NB4 (cell line): ENCODE measurements at regions not wholly inside any gene's neighbourhood (a gene's known extent, or its start where the extent isn't known, plus 50 kb on each side); places are given as distances from the start of the nearest gene placed in this dataset.
A peak's percentile ranks its signal among the peaks of the same experiment; 100 is the strongest.

Experiments
- DNase-seq: peaks from one replicate; pipeline ENCODE4 v3.0.0; 2010; ENCODE audit warnings: low read depth
- H3K4me3 ChIP-seq: one replicate; pipeline ENCODE4 v1.5.1; 2011; ENCODE audit warnings: mild to moderate bottlenecking, low read depth, low read length, moderate library complexity
- MYC ChIP-seq: IDR thresholded peaks from 2 replicates; pipeline ENCODE4 v1.6.1; 2011; ENCODE audit warnings: low read depth, low read length
- POLR2A ChIP-seq: IDR thresholded peaks from 2 replicates; pipeline ENCODE4 v1.6.1; 2011; ENCODE audit warnings: mild to moderate bottlenecking; ENCODE audit not compliant: insufficient read length; ENCODE audit errors: extremely low read depth
- TF ChIP-seq, protein P1 (sequence below): IDR thresholded peaks from one replicate; pipeline ENCODE4 v1.5.1; 2012; ENCODE audit warnings: low read depth, low read length
- TF ChIP-seq, protein P2 (sequence below): IDR thresholded peaks from 2 replicates; pipeline ENCODE4 v1.6.1; 2011; ENCODE audit warnings: low read depth, low read length

DNA sequence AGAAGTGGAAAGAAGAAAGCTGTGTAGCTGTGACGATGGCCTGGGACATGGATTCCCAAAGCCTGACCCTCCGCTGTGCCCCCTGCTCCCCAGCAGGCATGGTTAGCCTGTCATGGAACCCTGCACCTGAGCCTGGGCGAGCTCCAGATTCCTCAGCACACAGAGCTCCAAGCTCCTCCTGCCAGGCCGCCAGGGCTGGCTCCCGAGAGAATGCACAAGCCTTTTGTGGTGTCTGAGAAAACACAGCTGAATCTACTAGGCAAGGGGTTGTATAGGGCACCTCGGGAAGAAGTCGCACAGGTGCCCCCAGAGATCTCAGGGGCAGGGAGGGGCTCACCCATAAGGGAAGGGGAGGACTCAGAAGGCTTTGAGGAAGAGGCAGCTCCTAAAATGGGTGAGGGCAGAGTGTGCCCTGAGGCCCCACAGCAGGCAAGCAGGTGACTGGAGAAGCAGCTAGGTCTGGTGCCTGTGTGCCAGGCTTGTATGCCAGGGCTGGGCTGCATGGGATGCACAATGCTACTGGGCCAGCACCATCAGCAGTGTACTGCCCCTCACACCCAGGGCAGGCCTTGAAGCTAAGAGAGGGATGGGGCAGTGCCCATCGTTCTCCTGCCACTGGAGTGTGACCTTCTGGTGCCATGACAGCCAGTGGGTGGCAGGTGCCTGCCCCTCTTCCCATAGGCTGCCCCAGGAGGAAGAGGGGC, 64.3 kb upstream of the CD93 start:
- no peak for DNase-seq
- TF ChIP-seq, protein P1, sequence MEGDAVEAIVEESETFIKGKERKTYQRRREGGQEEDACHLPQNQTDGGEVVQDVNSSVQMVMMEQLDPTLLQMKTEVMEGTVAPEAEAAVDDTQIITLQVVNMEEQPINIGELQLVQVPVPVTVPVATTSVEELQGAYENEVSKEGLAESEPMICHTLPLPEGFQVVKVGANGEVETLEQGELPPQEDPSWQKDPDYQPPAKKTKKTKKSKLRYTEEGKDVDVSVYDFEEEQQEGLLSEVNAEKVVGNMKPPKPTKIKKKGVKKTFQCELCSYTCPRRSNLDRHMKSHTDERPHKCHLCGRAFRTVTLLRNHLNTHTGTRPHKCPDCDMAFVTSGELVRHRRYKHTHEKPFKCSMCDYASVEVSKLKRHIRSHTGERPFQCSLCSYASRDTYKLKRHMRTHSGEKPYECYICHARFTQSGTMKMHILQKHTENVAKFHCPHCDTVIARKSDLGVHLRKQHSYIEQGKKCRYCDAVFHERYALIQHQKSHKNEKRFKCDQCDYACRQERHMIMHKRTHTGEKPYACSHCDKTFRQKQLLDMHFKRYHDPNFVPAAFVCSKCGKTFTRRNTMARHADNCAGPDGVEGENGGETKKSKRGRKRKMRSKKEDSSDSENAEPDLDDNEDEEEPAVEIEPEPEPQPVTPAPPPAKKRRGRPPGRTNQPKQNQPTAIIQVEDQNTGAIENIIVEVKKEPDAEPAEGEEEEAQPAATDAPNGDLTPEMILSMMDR: no peak
- TF ChIP-seq, protein P2, sequence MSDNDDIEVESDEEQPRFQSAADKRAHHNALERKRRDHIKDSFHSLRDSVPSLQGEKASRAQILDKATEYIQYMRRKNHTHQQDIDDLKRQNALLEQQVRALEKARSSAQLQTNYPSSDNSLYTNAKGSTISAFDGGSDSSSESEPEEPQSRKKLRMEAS: no peak
- TF ChIP-seq POLR2A: no peak
- TF ChIP-seq MYC: no peak
- H3K4me3 ChIP-seq: no peak overlapping the region

DNA sequence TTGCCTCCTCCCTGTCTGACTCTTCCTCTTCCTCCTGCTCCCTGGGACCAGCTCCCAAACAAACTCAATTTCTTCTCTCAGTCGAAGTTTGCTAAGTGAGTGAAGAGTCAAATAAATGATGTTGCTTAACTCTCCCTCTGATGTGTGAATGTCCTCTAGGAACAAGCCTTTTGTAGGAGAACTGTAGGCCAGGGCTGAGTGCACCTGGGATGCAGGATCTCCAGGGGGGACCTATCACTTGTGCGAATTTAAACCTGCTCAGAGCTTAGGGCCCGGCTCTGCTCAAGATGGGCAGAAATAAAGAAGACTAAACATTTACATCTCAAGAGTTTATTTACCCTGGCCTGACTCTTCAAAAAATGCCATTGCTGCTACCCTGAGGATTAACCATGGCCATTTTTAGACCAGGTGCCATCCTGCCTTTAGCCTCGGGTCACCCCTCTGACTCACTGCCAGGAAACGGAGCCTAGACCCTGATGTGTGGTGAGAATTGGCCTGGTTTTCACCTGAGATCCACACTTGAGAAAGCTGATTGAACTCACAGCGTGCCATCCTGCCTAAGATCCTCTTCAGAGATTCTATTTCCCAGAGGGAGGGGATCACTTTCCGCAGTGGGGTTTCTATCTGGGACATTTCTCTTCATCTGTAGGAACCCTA, 63.6 kb upstream of the CD93 start:
- H3K4me3 ChIP-seq: no peak overlapping the region
- DNase-seq: no peak
- no peak for TF ChIP-seq POLR2A
- TF ChIP-seq, protein P2: no peak
- no peak for TF ChIP-seq MYC
- TF ChIP-seq, protein P1: no peak

DNA sequence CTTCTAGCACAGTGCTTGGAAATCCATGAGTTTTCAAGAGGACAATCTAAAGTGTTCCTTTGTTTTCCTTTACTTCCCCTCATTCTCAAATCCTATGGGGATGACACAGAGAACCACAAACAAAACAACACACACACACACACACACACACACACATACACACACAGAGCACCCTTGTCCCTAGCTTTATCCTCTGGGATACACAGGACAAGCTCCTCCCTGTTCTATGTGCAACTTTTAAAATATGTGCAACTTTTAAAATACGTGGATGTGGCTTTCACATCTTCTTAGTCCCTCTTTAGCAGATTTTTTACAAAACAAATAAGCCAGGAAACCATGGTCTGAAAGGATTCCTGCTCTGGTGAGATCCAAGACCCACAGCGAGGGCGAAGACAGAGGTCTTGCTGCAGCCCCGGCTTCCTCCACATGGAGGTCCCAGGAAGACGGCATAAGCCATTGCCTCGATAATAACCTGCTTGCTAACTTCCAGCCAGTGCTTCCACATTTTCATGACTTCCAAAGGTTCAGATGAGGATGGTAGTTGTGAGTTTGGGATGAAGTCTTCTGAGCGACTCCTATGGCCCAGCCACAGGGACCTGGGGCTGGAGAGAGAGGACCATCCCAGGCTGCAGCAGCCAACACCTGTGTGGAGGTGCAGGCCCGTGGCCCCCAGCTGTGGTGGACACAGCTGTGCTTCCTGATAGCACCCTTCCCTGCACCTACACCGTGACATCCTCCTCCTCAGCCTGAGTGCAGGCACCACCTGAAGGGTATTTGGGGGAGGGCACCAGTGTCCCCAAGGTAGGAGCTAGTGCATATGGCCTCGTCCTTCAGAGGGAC, 62.8 kb upstream of the CD93 start:
- H3K4me3 ChIP-seq: no peak overlapping the region
- no peak for DNase-seq
- TF ChIP-seq MYC: no peak

DNA sequence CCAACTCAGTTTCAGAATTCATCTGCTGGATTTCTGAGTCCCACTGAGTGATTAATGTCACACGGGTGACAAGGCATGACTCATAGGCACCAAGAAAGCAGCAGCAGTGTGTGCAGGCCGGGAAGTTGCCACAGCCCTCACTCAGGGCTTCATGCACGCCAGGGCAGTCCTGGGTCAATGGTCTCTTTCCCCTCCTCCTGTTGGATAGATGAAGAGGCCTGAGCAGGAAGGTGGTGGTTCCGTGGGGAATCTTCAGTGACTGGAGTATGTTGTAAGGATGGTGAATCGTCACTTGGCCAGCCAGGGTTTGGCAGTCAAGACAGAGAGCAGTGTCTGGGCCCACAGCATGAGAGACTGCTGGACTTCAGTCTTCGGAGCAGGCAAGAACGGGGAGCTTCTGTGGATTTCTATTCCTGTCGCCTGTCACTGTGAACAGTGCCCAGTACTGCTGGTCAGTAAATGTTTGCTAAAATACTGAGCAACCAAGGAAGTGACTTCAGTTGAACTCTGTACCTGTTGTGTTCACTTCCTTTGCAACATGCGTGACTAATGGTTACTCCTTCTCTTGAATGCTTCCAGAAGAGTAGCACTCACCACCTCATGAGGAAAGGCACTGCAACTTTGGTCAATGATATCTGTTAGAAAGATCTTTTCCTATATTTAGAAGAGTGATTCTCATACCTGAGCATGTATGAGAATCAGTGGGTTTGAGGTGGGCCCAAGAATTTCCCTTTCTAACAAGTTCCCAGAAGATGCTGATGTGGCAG, 62.0 kb upstream of the CD93 start:
- no peak overlapping the region for H3K4me3 ChIP-seq
- peak; percentile 91 for DNase-seq
- TF ChIP-seq, protein P1: no peak
- peak; percentile 13 for TF ChIP-seq POLR2A
- TF ChIP-seq, protein P2: no peak; the same call in 1 of the 2 replicates

DNA sequence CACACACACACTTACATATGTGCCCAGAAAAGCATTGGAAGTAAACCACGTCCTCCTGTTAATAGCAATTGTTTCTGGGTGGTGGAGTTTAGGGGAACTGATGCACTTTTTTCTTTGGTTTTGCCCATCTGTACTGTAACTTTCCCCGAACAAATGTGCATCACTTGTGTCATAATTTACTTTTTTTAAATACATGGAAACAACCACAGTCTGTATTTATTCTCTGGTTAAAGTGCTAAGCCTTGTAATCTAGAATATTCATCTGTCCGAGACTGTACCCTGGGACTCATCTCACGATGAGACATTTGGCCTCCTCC, 61.5 kb upstream of the CD93 start:
- no peak for DNase-seq
- H3K4me3 ChIP-seq: no peak overlapping the region
- TF ChIP-seq, protein P1: no peak
- TF ChIP-seq MYC: no peak
- no peak for TF ChIP-seq POLR2A
- TF ChIP-seq, protein P2: no peak
